Omental fat pad (tissue), 3 donors: ENCODE measurements at regions not wholly inside any gene's neighbourhood (a gene's known extent, or its start where the extent isn't known, plus 50 kb on each side); places are given as distances from the start of the nearest gene placed in this dataset.

ENCODE experiments used
- ATAC-seq: fragments of 150-250 bp; one replicate; pipeline ENCODE4 v1.9.1; 2016; ENCODE audit warnings: mild to moderate bottlenecking, moderate library complexity; ENCODE audit not compliant: low FRiP score
- DNase-seq: peaks from one replicate; pipeline ENCODE4 v3.0.0-alpha.2; 2019; ENCODE audit warnings: low spot score
- CTCF ChIP-seq, 3 donors: fragments of 450-650 bp; IDR thresholded peaks; one replicate each; pipeline ENCODE4 v1.5.1; 2016 to 2017; ENCODE audit warnings: antibody characterized with exemption in 3 of 3, mild to moderate bottlenecking in 3 of 3, moderate library complexity in 2 of 3

DNA sequence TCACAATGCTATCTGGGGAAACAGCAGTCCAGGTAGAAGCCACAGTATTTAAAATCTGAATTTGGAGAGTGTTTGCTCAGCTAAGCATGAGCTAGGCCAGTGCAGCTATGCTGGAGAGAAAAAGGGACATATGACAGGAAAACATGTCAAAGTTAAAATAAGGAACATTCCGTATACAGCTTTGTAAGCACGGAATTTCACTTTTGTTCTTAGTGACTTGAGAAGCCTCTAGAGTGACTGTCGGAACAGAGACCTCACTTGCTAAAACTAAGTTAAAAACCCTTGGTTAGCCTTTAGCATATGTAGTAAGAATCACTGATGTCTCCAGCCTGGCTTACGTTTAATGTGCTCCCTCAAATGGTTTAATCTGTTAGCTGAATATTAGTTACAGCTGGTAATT is 661.7 kb downstream of the KCNT2 start:
- no peak for TF ChIP-seq CTCF (IDR thresholded peaks at IDR 0.05)
- no peak for DNase-seq
- ATAC-seq, result no peak

GRCh38 chr1:195941795-195942194 is 666.4 kb downstream of the KCNT2 start:
- no peak for TF ChIP-seq CTCF (IDR thresholded peaks at IDR 0.05)
- no peak for DNase-seq
- ATAC-seq, result no peak

GRCh38 chr1:195941314-195941713 is 666.9 kb downstream of the KCNT2 start:
- no peak for TF ChIP-seq CTCF (IDR thresholded peaks at IDR 0.05)
- DNase-seq (no peak), ATAC-seq (no peak)

- no peak for DNase-seq
- no peak for TF ChIP-seq CTCF (IDR thresholded peaks at IDR 0.05)
- no peak for ATAC-seq
Observed at GRCh38 chr1:195939844-195940243, 668.4 kb downstream of the KCNT2 start.

DNA sequence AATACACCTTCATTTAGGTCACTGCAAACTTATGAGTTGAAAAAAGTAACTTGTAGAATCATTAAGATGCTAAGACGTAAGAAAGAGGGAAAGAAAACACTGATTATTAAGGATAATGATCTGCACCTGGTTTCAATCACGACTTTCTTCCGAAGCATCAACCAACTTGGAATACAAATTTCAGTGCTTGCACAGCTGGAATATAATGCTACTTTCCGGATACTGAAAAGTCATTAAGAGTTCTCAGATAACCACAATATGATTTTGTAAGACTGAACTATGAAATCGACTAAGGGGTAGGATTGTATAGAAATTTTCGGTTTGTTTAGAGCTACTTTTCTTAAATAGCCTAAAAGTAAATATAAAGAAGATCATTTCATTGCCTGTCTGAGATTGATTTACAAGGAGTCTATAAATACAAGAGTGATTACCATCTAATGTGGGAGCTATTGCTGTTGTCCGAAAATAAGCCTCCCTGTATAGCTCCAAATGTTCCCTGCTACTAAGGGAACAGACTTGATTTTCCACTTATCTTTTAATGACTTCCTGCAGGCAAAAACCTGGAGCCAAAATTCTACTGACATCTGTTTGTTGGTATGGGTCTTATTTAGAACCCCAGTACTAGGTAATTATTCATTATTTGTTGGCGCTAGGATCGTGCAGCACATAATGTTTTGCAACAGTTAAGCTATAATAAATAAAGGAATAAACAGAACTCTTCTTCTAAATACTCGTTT is 673.3 kb downstream of the KCNT2 start:
- DNase-seq, result no peak
- TF ChIP-seq CTCF (IDR thresholded peaks at IDR 0.05), result no peak
- no peak for ATAC-seq

DNA sequence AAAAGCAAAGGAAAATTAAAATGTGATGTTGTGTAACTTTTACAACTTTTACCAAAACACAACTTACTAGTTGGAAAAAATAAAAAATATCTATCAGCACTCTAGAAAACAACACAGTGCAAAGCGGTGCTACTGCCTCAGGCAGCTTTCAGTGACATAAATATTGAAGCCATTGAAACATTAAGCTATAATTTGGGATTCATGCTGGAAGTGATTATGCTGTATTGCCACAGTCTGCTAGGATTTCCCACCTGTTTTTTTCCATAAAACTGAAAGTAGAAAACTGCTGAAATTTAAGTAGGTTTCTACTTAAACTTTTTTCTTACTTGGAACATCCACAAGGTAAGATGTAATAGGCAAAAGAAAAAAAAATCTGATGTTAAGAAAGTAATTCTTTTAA is 674.4 kb downstream of the KCNT2 start:
- no peak for ATAC-seq
- TF ChIP-seq CTCF (IDR thresholded peaks at IDR 0.05), result no peak
- DNase-seq, result no peak

GRCh38 chr1:195915826-195916225 is 692.4 kb downstream of the KCNT2 start:
- TF ChIP-seq CTCF (IDR thresholded peaks at IDR 0.05), result no peak
- no peak for DNase-seq
- ATAC-seq, result no peak
